ENCODE measurements at regions not wholly inside any gene's neighbourhood (a gene's known extent, or its start where the extent isn't known, plus 50 kb on each side); places are given as distances from the start of the nearest gene placed in this dataset.

- TF ChIP-seq, protein P1, sequence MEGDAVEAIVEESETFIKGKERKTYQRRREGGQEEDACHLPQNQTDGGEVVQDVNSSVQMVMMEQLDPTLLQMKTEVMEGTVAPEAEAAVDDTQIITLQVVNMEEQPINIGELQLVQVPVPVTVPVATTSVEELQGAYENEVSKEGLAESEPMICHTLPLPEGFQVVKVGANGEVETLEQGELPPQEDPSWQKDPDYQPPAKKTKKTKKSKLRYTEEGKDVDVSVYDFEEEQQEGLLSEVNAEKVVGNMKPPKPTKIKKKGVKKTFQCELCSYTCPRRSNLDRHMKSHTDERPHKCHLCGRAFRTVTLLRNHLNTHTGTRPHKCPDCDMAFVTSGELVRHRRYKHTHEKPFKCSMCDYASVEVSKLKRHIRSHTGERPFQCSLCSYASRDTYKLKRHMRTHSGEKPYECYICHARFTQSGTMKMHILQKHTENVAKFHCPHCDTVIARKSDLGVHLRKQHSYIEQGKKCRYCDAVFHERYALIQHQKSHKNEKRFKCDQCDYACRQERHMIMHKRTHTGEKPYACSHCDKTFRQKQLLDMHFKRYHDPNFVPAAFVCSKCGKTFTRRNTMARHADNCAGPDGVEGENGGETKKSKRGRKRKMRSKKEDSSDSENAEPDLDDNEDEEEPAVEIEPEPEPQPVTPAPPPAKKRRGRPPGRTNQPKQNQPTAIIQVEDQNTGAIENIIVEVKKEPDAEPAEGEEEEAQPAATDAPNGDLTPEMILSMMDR (IDR thresholded peaks at IDR 0.05): no peak
- no peak for TF ChIP-seq EZH2 (IDR thresholded peaks at IDR 0.05)
These were observed 304.5 kb downstream of the TTLL7 start for GRCh38 chr1:83694449-83694848.
